ENCODE measurements at regions not wholly inside any gene's neighbourhood (a gene's known extent, or its start where the extent isn't known, plus 50 kb on each side); places are given as distances from the start of the nearest gene placed in this dataset.

DNA sequence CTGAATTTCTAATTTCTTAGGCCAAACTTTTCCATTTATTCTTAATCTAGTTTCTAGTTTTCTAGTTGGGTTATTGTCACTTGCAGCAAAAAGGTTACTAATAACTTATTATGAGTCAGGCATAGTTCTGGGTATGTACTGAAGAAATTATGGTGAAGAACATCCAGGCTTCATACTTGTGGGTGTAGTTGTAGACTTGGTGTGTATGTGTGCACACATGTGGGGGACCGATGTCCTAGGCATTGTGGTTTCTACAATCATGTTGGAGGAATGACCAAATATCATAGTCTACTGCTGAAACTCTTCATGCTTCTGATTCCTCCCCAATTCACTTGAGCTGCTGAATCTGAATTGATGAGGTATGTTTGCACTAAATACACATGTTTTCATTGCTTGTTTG lies 141.2 kb downstream of the PMAIP1 start:
- no peak overlapping the region for H3K4me2 ChIP-seq (ENCODE audit: low read length)
- H3K4me3 ChIP-seq (ENCODE audit: low read depth, low read length, poor library complexity, severe bottlenecking): no peak overlapping the region
- H3K27ac ChIP-seq (ENCODE audit: low read depth, low read length, poor library complexity, severe bottlenecking): no peak overlapping the region
- H3K36me3 ChIP-seq (ENCODE audit: insufficient read depth, low read length): no peaks in the 10 kb centered on the region
- no peak overlapping the region for H2AFZ ChIP-seq (ENCODE audit: low read length)
- CTCF ChIA-PET (ENCODE audit: unreplicated experiment): no interaction called here
- H3K9me3 ChIP-seq (ENCODE audit: low read length): no peaks in the 10 kb centered on the region
- BruUV-seq (replicated peaks): no TSS peak
- intact Hi-C loops (cut with micrococcal nuclease; ENCODE audit: unreplicated experiment): no loop called here
- H4K20me1 ChIP-seq (ENCODE audit: insufficient read depth, low read length): no peaks in the 10 kb centered on the region
- H3K9me2 ChIP-seq (ENCODE audit: insufficient read depth, low read length): no peaks in the 10 kb centered on the region
- TF ChIP-seq, protein P1, sequence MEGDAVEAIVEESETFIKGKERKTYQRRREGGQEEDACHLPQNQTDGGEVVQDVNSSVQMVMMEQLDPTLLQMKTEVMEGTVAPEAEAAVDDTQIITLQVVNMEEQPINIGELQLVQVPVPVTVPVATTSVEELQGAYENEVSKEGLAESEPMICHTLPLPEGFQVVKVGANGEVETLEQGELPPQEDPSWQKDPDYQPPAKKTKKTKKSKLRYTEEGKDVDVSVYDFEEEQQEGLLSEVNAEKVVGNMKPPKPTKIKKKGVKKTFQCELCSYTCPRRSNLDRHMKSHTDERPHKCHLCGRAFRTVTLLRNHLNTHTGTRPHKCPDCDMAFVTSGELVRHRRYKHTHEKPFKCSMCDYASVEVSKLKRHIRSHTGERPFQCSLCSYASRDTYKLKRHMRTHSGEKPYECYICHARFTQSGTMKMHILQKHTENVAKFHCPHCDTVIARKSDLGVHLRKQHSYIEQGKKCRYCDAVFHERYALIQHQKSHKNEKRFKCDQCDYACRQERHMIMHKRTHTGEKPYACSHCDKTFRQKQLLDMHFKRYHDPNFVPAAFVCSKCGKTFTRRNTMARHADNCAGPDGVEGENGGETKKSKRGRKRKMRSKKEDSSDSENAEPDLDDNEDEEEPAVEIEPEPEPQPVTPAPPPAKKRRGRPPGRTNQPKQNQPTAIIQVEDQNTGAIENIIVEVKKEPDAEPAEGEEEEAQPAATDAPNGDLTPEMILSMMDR (conservative IDR thresholded peaks at IDR 0.05; ENCODE audit: low read length): no peak
- no peak for TF ChIP-seq EZH2phosphoT487 (IDR thresholded peaks at IDR 0.05; ENCODE audit: borderline replicate concordance, low read depth, low read length)
- POLR2A ChIA-PET: interaction anchor here (0.7 kb wide), 1 partner anchor 66 kb away, joined by 3 read pairs; no protein-coding TSS in a partner anchor
- no peaks in the 10 kb centered on the region for H3K79me2 ChIP-seq (ENCODE audit: insufficient read depth, low read depth, low read length)
- no peak for DNase-seq (ENCODE audit: low spot score)
- H3K4me1 ChIP-seq (ENCODE audit: insufficient read depth, low read length, poor library complexity, severe bottlenecking): no peaks in the 10 kb centered on the region

DNA sequence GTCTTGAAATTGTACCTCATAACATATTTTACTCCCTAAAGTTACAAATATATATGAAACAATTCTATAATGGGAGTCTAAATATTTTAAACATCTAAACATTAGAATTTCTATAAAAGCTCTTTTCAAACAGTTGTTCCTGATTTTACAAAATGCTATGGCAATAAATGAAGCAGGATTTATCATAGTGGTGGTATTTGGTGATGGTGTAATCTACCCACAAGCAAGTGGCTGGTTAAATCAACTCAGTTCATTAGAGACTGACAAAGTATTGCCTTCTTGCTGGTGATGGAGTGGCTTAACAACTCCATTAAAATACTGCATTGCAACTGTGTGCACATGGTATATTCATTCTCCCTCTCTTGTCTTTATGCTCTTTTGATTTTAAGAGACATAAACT lies 138.9 kb downstream of the PMAIP1 start:
- H3K4me3 ChIP-seq (ENCODE audit: low read depth, low read length, poor library complexity, severe bottlenecking): no peak overlapping the region
- H4K20me1 ChIP-seq (ENCODE audit: insufficient read depth, low read length): no peaks in the 10 kb centered on the region
- no peak for DNase-seq (ENCODE audit: low spot score)
- no peaks in the 10 kb centered on the region for H3K9me3 ChIP-seq (ENCODE audit: low read length)
- no peak overlapping the region for H3K27ac ChIP-seq (ENCODE audit: low read depth, low read length, poor library complexity, severe bottlenecking)
- no peaks in the 10 kb centered on the region for H3K4me1 ChIP-seq (ENCODE audit: insufficient read depth, low read length, poor library complexity, severe bottlenecking)
- ChIA-PET CTCF (ENCODE audit: unreplicated experiment) (no interaction called here), POLR2A (interaction anchor here (1.1 kb wide), 1 partner anchor 10 kb away, joined by 6 read pairs; no protein-coding TSS in a partner anchor)
- no peaks in the 10 kb centered on the region for H3K79me2 ChIP-seq (ENCODE audit: insufficient read depth, low read depth, low read length)
- no peaks in the 10 kb centered on the region for H3K36me3 ChIP-seq (ENCODE audit: insufficient read depth, low read length)
- intact Hi-C loops (cut with micrococcal nuclease; ENCODE audit: unreplicated experiment): no loop called here
- no peaks in the 10 kb centered on the region for H3K9me2 ChIP-seq (ENCODE audit: insufficient read depth, low read length)
- TF ChIP-seq, protein P1 (conservative IDR thresholded peaks at IDR 0.05; ENCODE audit: low read length): no peak
- no peak for TF ChIP-seq EZH2phosphoT487 (IDR thresholded peaks at IDR 0.05; ENCODE audit: borderline replicate concordance, low read depth, low read length)
- H3K4me2 ChIP-seq (ENCODE audit: low read length): no peak overlapping the region
- BruUV-seq (replicated peaks): no TSS peak
- H2AFZ ChIP-seq (ENCODE audit: low read length): no peak overlapping the region

- TF ChIP-seq EZH2phosphoT487 (IDR thresholded peaks at IDR 0.05; ENCODE audit: borderline replicate concordance, low read depth, low read length): no peak
- TF ChIP-seq, protein P1 (conservative IDR thresholded peaks at IDR 0.05; ENCODE audit: low read length): no peak
- no peaks in the 10 kb centered on the region for H3K36me3 ChIP-seq (ENCODE audit: insufficient read depth, low read length)
- H3K79me2 ChIP-seq (ENCODE audit: insufficient read depth, low read depth, low read length): no peaks in the 10 kb centered on the region
- CTCF ChIA-PET (ENCODE audit: unreplicated experiment): no interaction called here
- H3K4me2 ChIP-seq (ENCODE audit: low read length): no peak overlapping the region
- H3K27ac ChIP-seq (ENCODE audit: low read depth, low read length, poor library complexity, severe bottlenecking): no peak overlapping the region
- no TSS peak for BruUV-seq (replicated peaks)
- H3K4me3 ChIP-seq (ENCODE audit: low read depth, low read length, poor library complexity, severe bottlenecking): no peak overlapping the region
- no peaks in the 10 kb centered on the region for H3K9me2 ChIP-seq (ENCODE audit: insufficient read depth, low read length)
- H3K4me1 ChIP-seq (ENCODE audit: insufficient read depth, low read length, poor library complexity, severe bottlenecking): no peaks in the 10 kb centered on the region
- POLR2A ChIA-PET: no interaction called here
- no peak overlapping the region for H2AFZ ChIP-seq (ENCODE audit: low read length)
- H3K9me3 ChIP-seq (ENCODE audit: low read length): no peaks in the 10 kb centered on the region
- intact Hi-C loops (cut with micrococcal nuclease; ENCODE audit: unreplicated experiment): no loop called here
- no peak for DNase-seq (ENCODE audit: low spot score)
- no peaks in the 10 kb centered on the region for H4K20me1 ChIP-seq (ENCODE audit: insufficient read depth, low read length)
These were observed 127.6 kb downstream of the PMAIP1 start for GRCh38 chr18:60027397-60027796.
